Mucosa of descending colon (tissue), 3 donors: ENCODE measurements at regions not wholly inside any gene's neighbourhood (a gene's known extent, or its start where the extent isn't known, plus 50 kb on each side); places are given as distances from the start of the nearest gene placed in this dataset.
A peak's percentile ranks its signal among the peaks of the same experiment; 100 is the strongest.

Experiments used
- ATAC-seq: fragments of 200-7000 bp; cut with Tn5 transposase; one replicate; pipeline ENCODE4 v1.9.1; 2020; ENCODE audit warnings: mild to moderate bottlenecking, moderate library complexity
- DNase-seq, 3 donors: peaks; one replicate each; pipeline ENCODE4 v3.0.0-alpha.2; 2020
- H3K36me3 ChIP-seq: fragments of 200-600 bp; one replicate; pipeline ENCODE4 v1.8.0; 2021; ENCODE audit warnings: low read depth, mild to moderate bottlenecking
- H3K4me1 ChIP-seq: fragments of 200-600 bp; one replicate; pipeline ENCODE4 v1.8.0; 2021; ENCODE audit warnings: low read depth, mild to moderate bottlenecking
- H3K4me3 ChIP-seq: fragments of 200-600 bp; one replicate; pipeline ENCODE4 v1.8.0; 2021; ENCODE audit warnings: mild to moderate bottlenecking
- H3K9me3 ChIP-seq: fragments of 200-600 bp; one replicate; pipeline ENCODE4 v1.8.0; 2021; ENCODE audit warnings: mild to moderate bottlenecking
- CTCF ChIP-seq: fragments of 200-600 bp; IDR thresholded peaks from one replicate; pipeline ENCODE4 v1.8.0; 2022; ENCODE audit warnings: antibody characterized with exemption, mild to moderate bottlenecking
- intact Hi-C, 2 donors: fragments of 100-400 bp; cut with DNase I in 1 of 2; cut with micrococcal nuclease in 1 of 2; formaldehyde crosslinking; loops; one replicate each; pipeline versions ENCODE4 v1.11.0 to v1.11.1; 2022; cut with DNase I, micrococcal nuclease
- donor health status: DM: no; HTN: no; CAD: no; lungs with moderate emphysema.
- donor health status: DM: no; HTN: no; CAD: no.
- donor health status: DM: no; HTN: yes; CAD: no.

DNA sequence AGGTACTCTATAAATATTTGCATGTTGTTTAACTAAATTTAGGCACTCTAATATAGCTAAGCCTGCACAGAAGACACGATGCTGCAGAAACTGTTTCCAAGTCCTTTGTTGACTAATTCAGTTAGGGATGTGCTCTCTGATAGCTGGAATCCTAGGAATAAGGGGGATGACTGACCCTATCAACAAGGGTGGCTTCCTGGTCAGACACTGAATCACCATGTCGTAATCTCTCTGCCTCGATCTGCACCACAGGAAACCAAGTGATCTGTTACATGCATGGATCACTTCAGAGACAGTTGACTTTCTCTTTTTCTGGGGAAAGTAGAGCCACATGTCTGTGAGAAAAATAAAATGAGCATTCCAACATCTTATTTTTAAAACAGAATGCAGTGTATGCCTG lies 169.1 kb downstream of the GUCY2F start:
- intact Hi-C loops: no loop called here
- no peak for DNase-seq
- Histone ChIP-seq H3K4me3 (no peak overlapping the region), H3K9me3 (no peaks in the 10 kb centered on the region), H3K36me3 (no peaks in the 10 kb centered on the region), H3K4me1 (no peaks in the 10 kb centered on the region)
- TF ChIP-seq CTCF: no peak
- no peak for ATAC-seq

DNA sequence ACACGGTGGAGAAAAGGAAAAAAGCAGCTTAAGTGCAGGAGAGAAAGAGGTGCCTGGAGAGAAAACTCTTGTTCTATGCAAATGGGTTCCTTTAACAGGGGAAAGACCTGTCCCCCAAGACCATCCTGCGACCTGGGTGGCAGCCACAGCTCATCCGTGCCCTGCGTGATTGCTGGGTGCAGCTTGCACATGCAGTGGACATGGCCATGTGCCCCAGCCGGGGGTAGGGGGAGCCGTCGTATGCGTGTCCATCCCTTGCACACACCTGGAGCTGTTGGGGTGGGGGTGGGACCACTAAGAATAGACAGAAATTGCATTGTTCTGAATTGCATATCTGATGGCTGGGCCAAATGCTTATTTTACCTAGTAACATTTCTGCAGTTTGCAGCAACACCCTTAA lies 171.9 kb downstream of the GUCY2F start:
- ATAC-seq (no peak), DNase-seq (peak in 1 of 3 donors; percentile 43)
- H3K4me3 ChIP-seq: no peak overlapping the region
- no peak for TF ChIP-seq CTCF
- H3K9me3 ChIP-seq: no peaks in the 10 kb centered on the region
- intact Hi-C loops: no loop called here
- H3K36me3 ChIP-seq: no peaks in the 10 kb centered on the region
- no peaks in the 10 kb centered on the region for H3K4me1 ChIP-seq

GRCh38 chrX:109301177-109301576 lies 180.7 kb downstream of the GUCY2F start:
- no peak for TF ChIP-seq CTCF
- H3K9me3 ChIP-seq: no peaks in the 10 kb centered on the region
- no peak overlapping the region for H3K4me3 ChIP-seq
- H3K36me3 ChIP-seq: no peaks in the 10 kb centered on the region
- no peaks in the 10 kb centered on the region for H3K4me1 ChIP-seq
- no peak for DNase-seq
- intact Hi-C loops: no loop called here
- ATAC-seq: no peak

GRCh38 chrX:109300415-109300814 lies 181.5 kb downstream of the GUCY2F start:
- Histone ChIP-seq H3K4me3 (no peak overlapping the region), H3K9me3 (no peaks in the 10 kb centered on the region), H3K36me3 (no peaks in the 10 kb centered on the region), H3K4me1 (no peaks in the 10 kb centered on the region)
- DNase-seq (no peak), ATAC-seq (no peak)
- intact Hi-C loops: no loop called here
- no peak for TF ChIP-seq CTCF

DNA sequence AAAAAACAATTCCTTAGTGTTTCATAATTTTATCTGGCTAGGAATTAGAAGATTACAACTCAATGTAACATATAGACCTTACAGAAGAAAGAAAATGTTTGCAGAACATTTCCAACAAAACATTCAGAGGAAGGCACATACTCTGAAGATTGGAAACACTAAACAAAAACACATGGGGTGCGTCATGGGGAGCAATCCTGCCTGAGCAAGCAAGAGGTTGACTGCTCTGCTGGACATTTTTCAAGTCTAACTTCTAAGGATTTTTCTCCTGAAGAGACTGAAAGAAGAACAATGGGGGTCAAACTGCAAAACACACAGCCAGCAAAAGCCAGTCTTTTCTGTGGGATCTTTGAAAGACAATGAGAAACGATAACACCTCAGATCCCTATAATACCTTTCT lies 182.8 kb downstream of the GUCY2F start:
- ATAC-seq (no peak), DNase-seq (no peak)
- intact Hi-C loops: no loop called here
- TF ChIP-seq CTCF: no peak
- Histone ChIP-seq H3K4me3 (no peak overlapping the region), H3K4me1 (no peaks in the 10 kb centered on the region), H3K36me3 (no peaks in the 10 kb centered on the region), H3K9me3 (no peaks in the 10 kb centered on the region)

DNA sequence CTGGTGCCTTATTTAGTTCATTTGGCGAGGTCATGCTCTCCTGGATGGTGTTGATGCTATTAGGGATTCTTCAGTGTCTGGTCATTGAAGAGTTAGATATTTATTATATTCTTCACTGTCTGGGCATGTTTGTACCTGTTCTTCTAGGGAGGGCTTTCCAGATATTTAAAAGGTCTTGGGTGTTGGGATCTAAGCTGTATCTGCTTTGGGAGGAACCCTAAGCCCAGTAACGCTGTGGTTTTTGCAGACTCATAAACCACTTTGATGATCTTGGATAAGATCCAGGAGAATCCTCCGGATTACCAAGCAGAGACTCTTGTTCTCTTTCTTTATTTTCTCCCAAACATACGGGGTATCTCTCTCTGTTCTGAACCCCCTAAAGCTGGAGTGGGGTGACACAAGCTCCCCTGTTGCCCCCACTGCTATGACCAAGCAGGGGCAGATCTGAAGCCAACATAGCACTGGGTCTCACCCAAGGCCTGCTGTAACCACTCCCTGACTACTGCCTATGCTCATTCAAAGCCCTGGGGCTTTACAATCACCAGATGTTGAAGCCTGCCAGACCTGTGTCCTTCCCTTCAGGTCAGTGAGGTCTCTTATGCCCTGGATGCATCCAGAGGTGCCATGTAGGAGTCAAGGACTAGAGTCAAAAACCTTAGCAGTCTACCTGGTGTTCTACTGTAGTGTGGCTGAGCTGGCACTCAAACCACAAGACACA lies 187.6 kb downstream of the GUCY2F start:
- ATAC-seq (no peak), DNase-seq (no peak)
- no peaks in the 10 kb centered on the region for H3K9me3 ChIP-seq
- no peak overlapping the region for H3K4me3 ChIP-seq
- no peak for TF ChIP-seq CTCF
- H3K4me1 ChIP-seq: no peaks in the 10 kb centered on the region
- intact Hi-C loops: no loop called here
- H3K36me3 ChIP-seq: no peaks in the 10 kb centered on the region
